Lung (tissue), 11 donors: ENCODE measurements at regions not wholly inside any gene's neighbourhood (a gene's known extent, or its start where the extent isn't known, plus 50 kb on each side); places are given as distances from the start of the nearest gene placed in this dataset.

Experiments
- ATAC-seq: fragments of 200-7000 bp; cut with Tn5 transposase; one replicate; pipeline ENCODE4 v1.9.1; 2020; ENCODE audit warnings: moderate number of reproducible peaks; ENCODE audit not compliant: insufficient read depth, low FRiP score
- DNase-seq, 3 donors: peaks; one replicate each; pipeline ENCODE4 v3.0.0-alpha.2; 2013 to 2017
- H3K27ac ChIP-seq, 2 donors: one replicate each; pipeline ENCODE4 v1.5.1; 2013; ENCODE audit warnings: mild to moderate bottlenecking in 2 of 2, moderate library complexity in 2 of 2, control low read depth in 1 of 2, inconsistent platforms in 1 of 2, low read depth in 1 of 2, low read length in 1 of 2
- H3K27me3 ChIP-seq, 3 donors: one replicate each; pipeline ENCODE4 v1.5.1; 2013; ENCODE audit warnings: low read length in 2 of 3; ENCODE audit not compliant: control insufficient read depth in 3 of 3, insufficient read depth in 3 of 3
- H3K36me3 ChIP-seq, 4 donors: one replicate each; pipeline ENCODE4 v1.5.1; 2013; ENCODE audit warnings: low read length in 4 of 4, mild to moderate bottlenecking in 1 of 4, moderate library complexity in 1 of 4; ENCODE audit not compliant: control insufficient read depth in 4 of 4, insufficient read depth in 4 of 4
- H3K4me1 ChIP-seq, 5 donors: one replicate each; pipeline ENCODE4 v1.5.1; 2013; ENCODE audit warnings: low read length in 5 of 5, mild to moderate bottlenecking in 2 of 5, moderate library complexity in 1 of 5; ENCODE audit not compliant: control insufficient read depth in 5 of 5, insufficient read depth in 5 of 5
- H3K4me3 ChIP-seq: one replicate; pipeline ENCODE4 v1.5.1; 2013; ENCODE audit warnings: mild to moderate bottlenecking, control low read depth, moderate library complexity
- H3K9ac ChIP-seq, 2 donors: one replicate each; pipeline ENCODE4 v1.5.1; 2013; ENCODE audit warnings: low read length in 2 of 2, control low read depth in 1 of 2; ENCODE audit not compliant: insufficient read depth in 1 of 2
- H3K9me3 ChIP-seq, 4 donors: one replicate each; pipeline ENCODE4 v1.5.1; 2013; ENCODE audit warnings: low read length in 3 of 4, mild to moderate bottlenecking in 1 of 4, moderate library complexity in 1 of 4; ENCODE audit not compliant: control insufficient read depth in 4 of 4, insufficient read depth in 3 of 4
- CTCF ChIP-seq: IDR thresholded peaks from 2 replicates; pipeline ENCODE4 v1.5.1; 2012; ENCODE audit warnings: mild to moderate bottlenecking; ENCODE audit errors: control extremely low read depth, extremely low read depth
- WGBS, 2 donors: extraction: QIAGEN DNeasy Blood & Tissue Kit; methylation state at CpG; one replicate each; pipeline ENCODE4 v1.1.7; 2013; 5-methylcytosine and 5-hydroxymethylcytosine counted together
- donor health status: control.
- donor health status: control.
- donor health status: Bipolar disorder and iron deficiency.
- donor health status: healthy.
- donor health status: DM: yes; HTN: yes; CAD: no.

- DNase-seq (no peak), ATAC-seq (no peak)
- 51 to 75% methylated on average over 7 of the region's 7 CpGs for WGBS, 2 donors
- no peak overlapping the region for H3K4me3 ChIP-seq
- H3K27me3 ChIP-seq: no peaks in the 10 kb centered on the region
- H3K4me1 ChIP-seq: peaks cover 0 to 45% (median 5%) of the 10 kb centered on the region in 5 donors
- TF ChIP-seq CTCF: no peak
- H3K9me3 ChIP-seq: no peaks in the 10 kb centered on the region
- H3K36me3 ChIP-seq: no peaks in the 10 kb centered on the region
- H3K9ac ChIP-seq: no peak overlapping the region
- peak overlapping the region in 1 of 2 donors; percentile 46 for H3K27ac ChIP-seq
These were observed 63.3 kb upstream of the ZFR start for GRCh38 chr5:32507738-32508434.

- Histone ChIP-seq H3K4me3 (no peak overlapping the region), H3K27ac (no peak overlapping the region), H3K27me3 (no peaks in the 10 kb centered on the region), H3K4me1 (peaks cover 0 to 47% (median 5%) of the 10 kb centered on the region in 5 donors), H3K9me3 (no peaks in the 10 kb centered on the region), H3K36me3 (no peaks in the 10 kb centered on the region), H3K9ac (no peak overlapping the region)
- no peak for TF ChIP-seq CTCF
- WGBS, 2 donors: 55 to 74% methylated on average over 1 of the region's 1 CpG
- DNase-seq (no peak), ATAC-seq (no peak)
These were observed 62.3 kb upstream of the ZFR start for GRCh38 chr5:32506799-32507198.

- TF ChIP-seq CTCF: no peak
- Histone ChIP-seq H3K9ac (no peak overlapping the region), H3K27ac (peak overlapping the region in 1 of 2 donors; percentile 40), H3K4me1 (peaks cover 0 to 50% (median 5%) of the 10 kb centered on the region in 5 donors), H3K36me3 (no peaks in the 10 kb centered on the region), H3K4me3 (no peak overlapping the region), H3K9me3 (no peaks in the 10 kb centered on the region), H3K27me3 (no peaks in the 10 kb centered on the region)
- 22 to 36% methylated on average over 3 of the region's 3 CpGs for WGBS, 2 donors
- DNase-seq: peak; percentile 45 to 81 (median 76)
- no peak for ATAC-seq
These were observed 61.7 kb upstream of the ZFR start for GRCh38 chr5:32506201-32506661.
